Activated CD4-positive, alpha-beta T cell treated with anti-CD3 and anti-CD28 coated beads, Interleukin-2, amount 10 ng/mL, durations not matched to agents 7 days and 5 days (primary cell): ENCODE measurements at regions not wholly inside any gene's neighbourhood (a gene's known extent, or its start where the extent isn't known, plus 50 kb on each side); places are given as distances from the start of the nearest gene placed in this dataset.
"Not testable (repeated sequence)": the region's sequence is repeated elsewhere in the genome, so short reads cannot be mapped to it uniquely, and the experiment has no call there.

Experiments used
- CTCF ChIA-PET: fragments of 350-600 bp; sonication (Branson Sonifier 250); formaldehyde crosslinking; loops from one replicate; lab custom pipeline; 2021; ENCODE audit warnings: antibody characterized with exemption; lab: Charles Lee
- POLR2A ChIA-PET: fragments of 350-600 bp; sonication (Branson Sonifier 250); formaldehyde crosslinking; loops from one replicate; lab custom pipeline; 2021; ENCODE audit warnings: antibody characterized with exemption; lab: Charles Lee
- DNase-seq: peaks from one replicate; pipeline ENCODE4 v3.0.0-alpha.2; 2020
- H3K27ac Mint-ChIP-seq: one replicate; pipeline ENCODE4 v1.8.0; 2021; ENCODE audit warnings: mild to moderate bottlenecking, moderate library complexity, mixed read lengths
- H3K27me3 Mint-ChIP-seq: one replicate; pipeline ENCODE4 v1.8.0; 2021; ENCODE audit warnings: mixed read lengths
- H3K36me3 Mint-ChIP-seq: one replicate; pipeline ENCODE4 v1.8.0; 2021; ENCODE audit warnings: low read depth, mixed read lengths
- H3K4me1 Mint-ChIP-seq: one replicate; pipeline ENCODE4 v1.8.0; 2021; ENCODE audit warnings: mixed read lengths
- H3K4me3 Mint-ChIP-seq: one replicate; pipeline ENCODE4 v1.8.0; 2021; ENCODE audit warnings: mild to moderate bottlenecking, moderate library complexity, mixed read lengths
- H3K9me3 Mint-ChIP-seq: one replicate; pipeline ENCODE4 v1.8.0; 2021; ENCODE audit warnings: mixed read lengths

- H3K36me3 Mint-ChIP-seq, DNase-seq, H3K27me3 Mint-ChIP-seq, H3K9me3 Mint-ChIP-seq, H3K4me3 Mint-ChIP-seq, CTCF ChIA-PET, POLR2A ChIA-PET, H3K4me1 Mint-ChIP-seq, H3K27ac Mint-ChIP-seq: not testable (repeated sequence)
Measured at GRCh38 chr12:131631889-131632651, 78.8 kb upstream of the SFSWAP start.

- H3K27ac Mint-ChIP-seq, H3K27me3 Mint-ChIP-seq, POLR2A ChIA-PET, H3K4me3 Mint-ChIP-seq, CTCF ChIA-PET, H3K36me3 Mint-ChIP-seq, H3K4me1 Mint-ChIP-seq, DNase-seq, H3K9me3 Mint-ChIP-seq: not testable (repeated sequence)
Measured at GRCh38 chr12:131632652-131633023, 78.3 kb upstream of the SFSWAP start.

- H3K27me3 Mint-ChIP-seq: not testable (repeated sequence)
Measured at GRCh38 chr12:131633610-131634009, 77.3 kb upstream of the SFSWAP start.

GRCh38 chr12:131634037-131634436 is 76.9 kb upstream of the SFSWAP start:
- no peaks in the 10 kb centered on the region for H3K4me1 Mint-ChIP-seq
- ChIA-PET CTCF (no interaction called here), POLR2A (no interaction called here)
- no peaks in the 10 kb centered on the region for H3K36me3 Mint-ChIP-seq
- H3K9me3 Mint-ChIP-seq: peaks cover 3% of the 10 kb centered on the region
- no peak overlapping the region for H3K27ac Mint-ChIP-seq
- peaks cover 3% of the 10 kb centered on the region for H3K27me3 Mint-ChIP-seq
- no peak for DNase-seq
- H3K4me3 Mint-ChIP-seq: no peak overlapping the region

More at GRCh38 chr12:131633610-131634009, 77.3 kb upstream of the SFSWAP start:
- H3K36me3 Mint-ChIP-seq, H3K9me3 Mint-ChIP-seq, POLR2A ChIA-PET, CTCF ChIA-PET, DNase-seq, H3K4me3 Mint-ChIP-seq, H3K4me1 Mint-ChIP-seq, H3K27ac Mint-ChIP-seq: not testable (repeated sequence)

- H3K27ac Mint-ChIP-seq, H3K4me3 Mint-ChIP-seq, H3K9me3 Mint-ChIP-seq, H3K4me1 Mint-ChIP-seq, DNase-seq, H3K36me3 Mint-ChIP-seq, H3K27me3 Mint-ChIP-seq, POLR2A ChIA-PET, CTCF ChIA-PET: not testable (repeated sequence)
Measured at GRCh38 chr12:131635012-131635411, 75.9 kb upstream of the SFSWAP start.

GRCh38 chr12:131635491-131636122 is 75.3 kb upstream of the SFSWAP start:
- H3K9me3 Mint-ChIP-seq: no peaks in the 10 kb centered on the region
- H3K27me3 Mint-ChIP-seq: peaks cover 3% of the 10 kb centered on the region
- no peak for DNase-seq
- H3K27ac Mint-ChIP-seq: no peak overlapping the region
- no peak overlapping the region for H3K4me3 Mint-ChIP-seq
- H3K36me3 Mint-ChIP-seq: no peaks in the 10 kb centered on the region
- no peaks in the 10 kb centered on the region for H3K4me1 Mint-ChIP-seq
- POLR2A ChIA-PET: no interaction called here
- CTCF ChIA-PET: interaction anchor here (1.2 kb wide), 1 partner anchor 20 kb away, joined by 3 read pairs; no protein-coding TSS in a partner anchor

GRCh38 chr12:131636266-131636665 is 74.6 kb upstream of the SFSWAP start:
- no peaks in the 10 kb centered on the region for H3K4me1 Mint-ChIP-seq
- no peak overlapping the region for H3K4me3 Mint-ChIP-seq
- ChIA-PET POLR2A (no interaction called here), CTCF (interaction anchor here (1.2 kb wide), 1 partner anchor 21 kb away, joined by 3 read pairs; no protein-coding TSS in a partner anchor)
- H3K9me3 Mint-ChIP-seq: no peaks in the 10 kb centered on the region
- H3K36me3 Mint-ChIP-seq: no peaks in the 10 kb centered on the region
- no peak overlapping the region for H3K27ac Mint-ChIP-seq
- peaks cover 3% of the 10 kb centered on the region for H3K27me3 Mint-ChIP-seq
- DNase-seq: no peak

GRCh38 chr12:131636940-131637750 is 73.7 kb upstream of the SFSWAP start:
- peaks cover 3% of the 10 kb centered on the region for H3K27me3 Mint-ChIP-seq
- H3K36me3 Mint-ChIP-seq: no peaks in the 10 kb centered on the region
- no peaks in the 10 kb centered on the region for H3K9me3 Mint-ChIP-seq
- ChIA-PET CTCF (interaction anchor here (1.2 kb wide), 1 partner anchor 22 kb away, joined by 3 read pairs; no protein-coding TSS in a partner anchor), POLR2A (no interaction called here)
- H3K27ac Mint-ChIP-seq: no peak overlapping the region
- no peaks in the 10 kb centered on the region for H3K4me1 Mint-ChIP-seq
- no peak for DNase-seq
- H3K4me3 Mint-ChIP-seq: no peak overlapping the region

GRCh38 chr12:131637986-131638385 is 72.9 kb upstream of the SFSWAP start:
- ChIA-PET CTCF (no interaction called here), POLR2A (no interaction called here)
- Mint-ChIP-seq H3K36me3 (no peaks in the 10 kb centered on the region), H3K27me3 (peaks cover 3% of the 10 kb centered on the region), H3K9me3 (no peaks in the 10 kb centered on the region), H3K4me1 (no peaks in the 10 kb centered on the region), H3K4me3 (no peak overlapping the region), H3K27ac (no peak overlapping the region)
- DNase-seq: no peak

GRCh38 chr12:131639270-131639940 is 71.5 kb upstream of the SFSWAP start:
- DNase-seq: no peak
- ChIA-PET CTCF (interaction anchor here (1.1 kb wide), 1 partner anchor 383 kb away, joined by 3 read pairs; no protein-coding TSS in a partner anchor), POLR2A (no interaction called here)
- Mint-ChIP-seq H3K4me3 (no peak overlapping the region), H3K4me1 (no peaks in the 10 kb centered on the region), H3K36me3 (no peaks in the 10 kb centered on the region), H3K27ac (no peak overlapping the region), H3K9me3 (no peaks in the 10 kb centered on the region), H3K27me3 (peaks cover 3% of the 10 kb centered on the region)

- H3K4me1 Mint-ChIP-seq: no peaks in the 10 kb centered on the region
- ChIA-PET CTCF (interaction anchor here (1.1 kb wide), 1 partner anchor 382 kb away, joined by 3 read pairs; no protein-coding TSS in a partner anchor), POLR2A (no interaction called here)
- H3K4me3 Mint-ChIP-seq: no peak overlapping the region
- no peak overlapping the region for H3K27ac Mint-ChIP-seq
- no peaks in the 10 kb centered on the region for H3K36me3 Mint-ChIP-seq
- no peaks in the 10 kb centered on the region for H3K9me3 Mint-ChIP-seq
- peaks cover 3% of the 10 kb centered on the region for H3K27me3 Mint-ChIP-seq
- DNase-seq: no peak
Measured at GRCh38 chr12:131640525-131640924, 70.4 kb upstream of the SFSWAP start.

GRCh38 chr12:131641315-131641714 is 69.6 kb upstream of the SFSWAP start:
- no peak overlapping the region for H3K4me3 Mint-ChIP-seq
- POLR2A ChIA-PET: no interaction called here
- no peak overlapping the region for H3K27ac Mint-ChIP-seq
- peaks cover 3% of the 10 kb centered on the region for H3K27me3 Mint-ChIP-seq
- H3K9me3 Mint-ChIP-seq: no peaks in the 10 kb centered on the region
- CTCF ChIA-PET: no interaction called here
- no peak for DNase-seq
- H3K4me1 Mint-ChIP-seq: no peaks in the 10 kb centered on the region
- no peaks in the 10 kb centered on the region for H3K36me3 Mint-ChIP-seq
